GM20431 (cell line): ENCODE measurements at regions not wholly inside any gene's neighbourhood (a gene's known extent, or its start where the extent isn't known, plus 50 kb on each side); places are given as distances from the start of the nearest gene placed in this dataset.

Experiments used
- in situ Hi-C: fragments of 300-500 bp; cut with MseI, MboI; formaldehyde crosslinking; loops from one replicate; pipeline ENCODE4 v1.15.0; 2020; ENCODE audit warnings: low sequenced_read_pairs; ENCODE audit not compliant: unreplicated experiment

- in situ Hi-C loops = no loop called here
These were observed 915.5 kb downstream of the FAT4 start for GRCh38 chr4:126230269-126230668.

GRCh38 chr4:126233483-126233882 lies 918.7 kb downstream of the FAT4 start:
- in situ Hi-C loops = no loop called here

- in situ Hi-C loops = no loop called here
These were observed 923.3 kb downstream of the FAT4 start for GRCh38 chr4:126238013-126238412.

GRCh38 chr4:126241634-126242033 lies 926.9 kb downstream of the FAT4 start:
- in situ Hi-C loops = no loop called here

- in situ Hi-C loops = no loop called here
These were observed 928.1 kb downstream of the FAT4 start for GRCh38 chr4:126242679-126243390.

GRCh38 chr4:126247409-126247808 lies 932.7 kb downstream of the FAT4 start:
- in situ Hi-C loops = no loop called here

- in situ Hi-C loops = no loop called here
These were observed 935.3 kb downstream of the FAT4 start for GRCh38 chr4:126250006-126250405.

GRCh38 chr4:126251169-126251568 lies 936.4 kb downstream of the FAT4 start:
- in situ Hi-C loops = no loop called here

- in situ Hi-C loops = no loop called here
These were observed 947.9 kb downstream of the FAT4 start for GRCh38 chr4:126262665-126263064.

GRCh38 chr4:126264839-126265238 lies 950.1 kb downstream of the FAT4 start:
- in situ Hi-C loops = no loop called here

GRCh38 chr4:126265888-126266287 lies 951.1 kb downstream of the FAT4 start:
- in situ Hi-C loops = no loop called here

- in situ Hi-C loops = no loop called here
These were observed 952.9 kb downstream of the FAT4 start for GRCh38 chr4:126267689-126268088.

- in situ Hi-C loops = no loop called here
These were observed 953.4 kb downstream of the FAT4 start for GRCh38 chr4:126268106-126268505.

- in situ Hi-C loops = no loop called here
These were observed 954.4 kb downstream of the FAT4 start for GRCh38 chr4:126269106-126269505.

- in situ Hi-C loops = no loop called here
These were observed 956.5 kb downstream of the FAT4 start for GRCh38 chr4:126271292-126271691.

- in situ Hi-C loops = no loop called here
These were observed 959.0 kb downstream of the FAT4 start for GRCh38 chr4:126273746-126274145.

GRCh38 chr4:126291886-126292285 lies 977.1 kb downstream of the FAT4 start:
- in situ Hi-C loops = no loop called here

GRCh38 chr4:126298271-126298670 lies 983.5 kb downstream of the FAT4 start:
- in situ Hi-C loops = no loop called here

- in situ Hi-C loops = no loop called here
These were observed 991.6 kb downstream of the FAT4 start for GRCh38 chr4:126306152-126306869.

- in situ Hi-C loops = no loop called here
These were observed 1003.6 kb downstream of the FAT4 start for GRCh38 chr4:126318376-126318775.

- in situ Hi-C loops = no loop called here
These were observed 1014.2 kb downstream of the FAT4 start for GRCh38 chr4:126328914-126329313.

- in situ Hi-C loops = no loop called here
These were observed 1023.8 kb downstream of the FAT4 start for GRCh38 chr4:126338548-126338947.
